MCF 10A (cell line): ENCODE measurements at regions not wholly inside any gene's neighbourhood (a gene's known extent, or its start where the extent isn't known, plus 50 kb on each side); places are given as distances from the start of the nearest gene placed in this dataset.

Source experiments
- BruUV-seq: library from RNA; stranded (reverse); fragments of 400-500 nt; replicated peaks from 2 replicates; lab custom pipeline; 2021; lab: Mats Ljungman, UMichigan
- CTCF ChIA-PET: fragments of 300-600 bp; sonication (Branson Sonifier 250); formaldehyde crosslinking; extraction: SDS; loops from one replicate; lab custom pipeline; 2021; ENCODE audit warnings: antibody characterized with exemption, inconsistent platforms; lab: Yijun Ruan, JAX
- POLR2A ChIA-PET: fragments of 300-600, 350-650 bp; sonication (Branson Sonifier 250); formaldehyde crosslinking; extraction: SDS; loops from one replicate; lab custom pipeline; 2020; ENCODE audit warnings: antibody characterized with exemption, inconsistent platforms; lab: Yijun Ruan, JAX
- DNase-seq: peaks from one replicate; pipeline ENCODE4 v3.0.0-alpha.2; 2018; ENCODE audit not compliant: unreplicated experiment
- H3K27ac Mint-ChIP-seq: one replicate; pipeline ENCODE4 v1.8.0; 2022; ENCODE audit warnings: mild to moderate bottlenecking, low read depth, mixed read lengths; ENCODE audit not compliant: unreplicated experiment
- H3K27me3 Mint-ChIP-seq: one replicate; pipeline ENCODE4 v1.8.0; 2022; ENCODE audit warnings: mixed read lengths; ENCODE audit not compliant: insufficient read depth, unreplicated experiment
- H3K36me3 Mint-ChIP-seq: one replicate; pipeline ENCODE4 v1.8.0; 2022; ENCODE audit warnings: mild to moderate bottlenecking, moderate library complexity, mixed read lengths; ENCODE audit not compliant: insufficient read depth, unreplicated experiment
- H3K4me1 Mint-ChIP-seq: one replicate; pipeline ENCODE4 v1.8.0; 2022; ENCODE audit warnings: mixed read lengths; ENCODE audit not compliant: insufficient read depth, unreplicated experiment
- H3K4me3 Mint-ChIP-seq: one replicate; pipeline ENCODE4 v1.8.0; 2022; ENCODE audit warnings: mild to moderate bottlenecking, moderate library complexity, mixed read lengths; ENCODE audit not compliant: unreplicated experiment
- H3K9me3 Mint-ChIP-seq: one replicate; pipeline ENCODE4 v1.8.0; 2022; ENCODE audit warnings: mixed read lengths; ENCODE audit not compliant: unreplicated experiment
- intact Hi-C: fragments of 100-400 bp; cut with micrococcal nuclease; formaldehyde crosslinking; loops from 2 replicates; pipeline ENCODE4 v1.14.1; 2022
- TF ChIP-seq, protein P1 (sequence below): fragments of 200-600 bp; IDR thresholded peaks from one replicate; pipeline ENCODE4 v1.8.0; 2022; ENCODE audit warnings: antibody characterized with exemption, mild to moderate bottlenecking; ENCODE audit not compliant: unreplicated experiment

DNA sequence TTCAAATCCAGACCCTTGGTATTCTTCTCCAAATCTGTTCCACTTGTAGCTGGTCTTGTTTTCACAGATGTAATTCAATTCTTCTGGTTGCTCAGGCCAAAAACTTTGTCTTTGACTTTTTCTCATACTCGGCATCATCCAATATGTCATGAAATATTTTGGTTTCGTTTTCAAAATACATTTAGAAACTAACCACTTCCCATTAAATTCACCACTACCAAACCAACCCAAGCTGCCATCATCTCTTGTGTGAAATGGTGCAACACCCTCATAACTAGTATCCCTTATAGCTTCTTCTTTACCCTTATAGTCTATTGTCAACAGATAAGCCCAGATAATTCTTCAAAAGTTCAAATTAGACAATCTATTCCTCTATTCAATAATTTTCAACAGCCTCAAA lies 192.1 kb downstream of the PRR32 start:
- H3K36me3 Mint-ChIP-seq: no peaks in the 10 kb centered on the region
- H3K4me1 Mint-ChIP-seq: peaks cover 7% of the 10 kb centered on the region
- ChIA-PET CTCF (interaction anchor here (0.7 kb wide), 1 partner anchor 248 kb away, joined by 3 read pairs; no protein-coding TSS in a partner anchor), POLR2A (interaction anchor here (0.6 to 0.7 kb wide), 2 partner anchors 265 to 697 kb away, joined by 3 read pairs; no protein-coding TSS in a partner anchor)
- H3K4me3 Mint-ChIP-seq: peak overlapping the region; percentile 54
- H3K9me3 Mint-ChIP-seq: peaks cover 47% of the 10 kb centered on the region
- intact Hi-C loops: no loop called here
- no peak for DNase-seq
- no peaks in the 10 kb centered on the region for H3K27me3 Mint-ChIP-seq
- BruUV-seq: no TSS peak
- H3K27ac Mint-ChIP-seq: peak overlapping the region; percentile 49
- TF ChIP-seq, protein P1, sequence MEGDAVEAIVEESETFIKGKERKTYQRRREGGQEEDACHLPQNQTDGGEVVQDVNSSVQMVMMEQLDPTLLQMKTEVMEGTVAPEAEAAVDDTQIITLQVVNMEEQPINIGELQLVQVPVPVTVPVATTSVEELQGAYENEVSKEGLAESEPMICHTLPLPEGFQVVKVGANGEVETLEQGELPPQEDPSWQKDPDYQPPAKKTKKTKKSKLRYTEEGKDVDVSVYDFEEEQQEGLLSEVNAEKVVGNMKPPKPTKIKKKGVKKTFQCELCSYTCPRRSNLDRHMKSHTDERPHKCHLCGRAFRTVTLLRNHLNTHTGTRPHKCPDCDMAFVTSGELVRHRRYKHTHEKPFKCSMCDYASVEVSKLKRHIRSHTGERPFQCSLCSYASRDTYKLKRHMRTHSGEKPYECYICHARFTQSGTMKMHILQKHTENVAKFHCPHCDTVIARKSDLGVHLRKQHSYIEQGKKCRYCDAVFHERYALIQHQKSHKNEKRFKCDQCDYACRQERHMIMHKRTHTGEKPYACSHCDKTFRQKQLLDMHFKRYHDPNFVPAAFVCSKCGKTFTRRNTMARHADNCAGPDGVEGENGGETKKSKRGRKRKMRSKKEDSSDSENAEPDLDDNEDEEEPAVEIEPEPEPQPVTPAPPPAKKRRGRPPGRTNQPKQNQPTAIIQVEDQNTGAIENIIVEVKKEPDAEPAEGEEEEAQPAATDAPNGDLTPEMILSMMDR: no peak

DNA sequence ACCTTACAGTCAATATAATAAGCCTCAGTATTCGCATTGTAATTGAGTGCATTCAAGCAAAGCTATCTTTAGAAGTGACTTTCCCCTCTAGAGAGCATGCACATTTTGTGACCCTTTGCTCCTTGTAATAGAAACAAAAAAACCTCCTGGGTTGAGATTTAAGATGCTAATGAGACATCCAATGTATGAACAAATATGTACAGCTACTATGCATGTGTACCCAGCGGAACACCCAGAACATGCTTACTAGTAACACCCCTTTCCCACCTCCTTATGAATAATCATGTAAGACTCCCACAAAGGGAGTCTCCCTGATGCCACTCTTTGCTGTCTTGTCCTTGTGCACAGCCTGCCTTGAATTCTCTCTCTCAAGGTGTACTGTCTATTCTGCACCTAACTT lies 205.5 kb downstream of the PRR32 start:
- Mint-ChIP-seq H3K4me3 (no peak overlapping the region), H3K4me1 (peaks cover 3% of the 10 kb centered on the region), H3K9me3 (peaks cover 25% of the 10 kb centered on the region), H3K27ac (no peak overlapping the region), H3K27me3 (no peaks in the 10 kb centered on the region), H3K36me3 (no peaks in the 10 kb centered on the region)
- intact Hi-C loops: no loop called here
- POLR2A ChIA-PET: no interaction called here
- CTCF ChIA-PET: no interaction called here
- TF ChIP-seq, protein P1: no peak
- no TSS peak for BruUV-seq
- no peak for DNase-seq

DNA sequence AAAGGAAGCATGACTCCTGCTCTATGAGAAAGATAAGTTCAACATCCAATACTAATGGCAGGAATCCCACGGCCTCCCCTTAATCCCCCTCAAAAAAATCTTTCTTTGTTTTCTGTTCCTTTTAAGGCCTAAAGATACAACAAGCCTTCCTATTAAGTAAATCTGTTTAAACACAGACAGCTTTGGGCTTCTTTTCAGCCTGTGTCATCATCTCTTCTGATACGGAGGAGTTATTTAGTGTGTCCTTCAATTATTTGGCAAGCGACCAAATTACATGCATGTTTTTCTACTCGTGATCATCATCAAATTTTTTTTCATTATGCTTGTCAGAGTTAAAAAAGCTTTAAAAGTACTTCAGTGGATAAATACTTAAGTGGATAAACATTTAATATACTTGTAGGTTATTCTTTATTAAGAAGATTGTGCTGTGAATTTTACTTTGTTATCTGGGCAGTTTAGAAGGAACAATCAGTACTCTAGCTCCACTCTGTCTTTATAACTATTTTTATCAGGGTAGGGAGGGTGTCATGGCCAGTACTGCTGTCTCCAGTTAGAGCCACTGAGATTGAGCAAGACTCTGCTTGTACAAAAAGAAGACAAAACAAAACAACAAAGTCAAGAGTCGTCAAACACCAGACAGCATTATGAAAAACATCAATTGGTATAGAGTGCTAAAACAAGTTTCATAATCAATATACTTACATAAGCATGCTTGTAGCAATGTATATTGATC lies 210.7 kb downstream of the PRR32 start:
- no peak for DNase-seq
- Mint-ChIP-seq H3K4me3 (no peak overlapping the region), H3K27ac (peak overlapping the region; percentile 64), H3K9me3 (peaks cover 25% of the 10 kb centered on the region), H3K27me3 (no peaks in the 10 kb centered on the region), H3K4me1 (peaks cover 9% of the 10 kb centered on the region), H3K36me3 (no peaks in the 10 kb centered on the region)
- ChIA-PET CTCF (interaction anchor here (0.7 to 0.8 kb wide), 2 partner anchors 132 to 1404 kb away, joined by 3 to 4 read pairs; no protein-coding TSS in a partner anchor), POLR2A (no interaction called here)
- TF ChIP-seq, protein P1: no peak
- no TSS peak for BruUV-seq
- intact Hi-C loops: no loop called here

DNA sequence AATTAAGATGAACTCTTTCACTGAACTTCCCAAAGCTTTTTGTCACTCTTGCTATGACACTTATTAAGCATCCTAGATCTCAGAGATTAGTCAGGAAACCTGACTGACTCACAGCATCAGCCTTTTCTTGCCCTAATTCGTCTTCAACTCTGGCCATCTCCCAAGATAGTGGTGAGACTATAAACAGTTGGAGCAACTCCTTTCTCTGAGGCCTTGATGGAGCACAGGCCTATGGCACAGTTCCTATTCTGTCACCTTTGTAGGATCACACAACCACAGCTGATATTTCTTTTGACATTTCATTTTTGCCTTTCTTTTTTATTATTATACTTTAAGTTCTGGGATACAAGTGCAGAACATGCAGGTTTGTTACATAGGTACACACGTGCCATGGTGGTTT lies 217.6 kb downstream of the PRR32 start:
- peaks cover 7% of the 10 kb centered on the region for H3K4me1 Mint-ChIP-seq
- no peaks in the 10 kb centered on the region for H3K27me3 Mint-ChIP-seq
- CTCF ChIA-PET: interaction anchor here (0.6 to 6.0 kb wide), 5 partner anchors 9 to 269 kb away, joined by 3 to 56 read pairs (median 4); no protein-coding TSS in a partner anchor
- peak; percentile 1 for DNase-seq
- POLR2A ChIA-PET: no interaction called here
- TF ChIP-seq, protein P1: no peak
- H3K27ac Mint-ChIP-seq: no peak overlapping the region
- H3K4me3 Mint-ChIP-seq: no peak overlapping the region
- peaks cover 5% of the 10 kb centered on the region for H3K9me3 Mint-ChIP-seq
- intact Hi-C loops: loop anchor here (5.0 kb wide), 1 partner anchor 1040 kb away; no protein-coding TSS in a partner anchor
- BruUV-seq: no TSS peak
- no peaks in the 10 kb centered on the region for H3K36me3 Mint-ChIP-seq
